ENCODE measurements at regions not wholly inside any gene's neighbourhood (a gene's known extent, or its start where the extent isn't known, plus 50 kb on each side); places are given as distances from the start of the nearest gene placed in this dataset.

- Mint-ChIP-seq H3K4me3 (no peak overlapping the region), H3K27me3 (peaks cover 50% of the 10 kb centered on the region), H3K9me3 (peaks cover 5% of the 10 kb centered on the region), H3K36me3 (ENCODE audit: insufficient read depth) (no peaks in the 10 kb centered on the region), H3K27ac (ENCODE audit: low read depth) (no peak overlapping the region), H3K4me1 (no peaks in the 10 kb centered on the region)
- ATAC-seq (replicated peaks; ENCODE audit: extremely low read depth, poor library complexity, severe bottlenecking) = no peak
- DNase-seq (ENCODE audit: low spot score in 2 of 2) = no peak
These were observed 141.3 kb downstream of the KLHL28 start for GRCh38 chr14:44820230-44820964.

- Mint-ChIP-seq H3K36me3 (ENCODE audit: insufficient read depth) (no peaks in the 10 kb centered on the region), H3K27ac (ENCODE audit: low read depth) (no peak overlapping the region), H3K27me3 (peaks cover 63% of the 10 kb centered on the region), H3K4me1 (no peaks in the 10 kb centered on the region), H3K9me3 (no peaks in the 10 kb centered on the region), H3K4me3 (no peak overlapping the region)
- DNase-seq (ENCODE audit: low spot score in 2 of 2) (no peak), ATAC-seq (replicated peaks; ENCODE audit: extremely low read depth, poor library complexity, severe bottlenecking) (no peak)
These were observed 147.6 kb downstream of the KLHL28 start for GRCh38 chr14:44814196-44814595.

DNA sequence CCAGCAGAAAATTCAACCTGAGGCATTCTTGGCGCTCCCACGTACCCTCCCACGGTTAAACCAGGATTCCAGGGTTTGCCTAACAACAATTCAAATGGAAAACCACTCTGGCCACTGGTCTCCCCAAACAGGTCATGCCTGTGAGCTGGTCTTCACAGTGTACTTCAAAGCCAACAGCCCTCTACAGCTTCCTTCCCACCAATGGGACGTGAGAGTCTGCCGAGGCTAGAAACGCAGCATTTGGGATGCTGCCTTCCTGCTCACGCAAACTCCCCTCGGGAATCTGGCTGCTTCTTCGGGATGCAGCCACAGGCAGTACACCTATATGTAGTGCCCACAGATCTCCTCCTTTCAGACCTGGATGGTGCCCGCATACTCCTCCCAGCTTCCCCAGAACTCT lies 149.1 kb downstream of the KLHL28 start:
- no peaks in the 10 kb centered on the region for H3K4me1 Mint-ChIP-seq
- DNase-seq (ENCODE audit: low spot score in 2 of 2) = no peak
- no peak overlapping the region for H3K4me3 Mint-ChIP-seq
- H3K27ac Mint-ChIP-seq (ENCODE audit: low read depth) = no peak overlapping the region
- ATAC-seq (replicated peaks; ENCODE audit: extremely low read depth, poor library complexity, severe bottlenecking) = no peak
- H3K36me3 Mint-ChIP-seq (ENCODE audit: insufficient read depth) = no peaks in the 10 kb centered on the region
- peaks cover 58% of the 10 kb centered on the region for H3K27me3 Mint-ChIP-seq
- H3K9me3 Mint-ChIP-seq = no peaks in the 10 kb centered on the region

GRCh38 chr14:44804391-44804790 lies 157.4 kb downstream of the KLHL28 start:
- Mint-ChIP-seq H3K4me3 (no peak overlapping the region), H3K9me3 (no peaks in the 10 kb centered on the region), H3K27ac (ENCODE audit: low read depth) (no peak overlapping the region), H3K36me3 (ENCODE audit: insufficient read depth) (no peaks in the 10 kb centered on the region), H3K4me1 (no peaks in the 10 kb centered on the region), H3K27me3 (peaks cover 19% of the 10 kb centered on the region)
- ATAC-seq (replicated peaks; ENCODE audit: extremely low read depth, poor library complexity, severe bottlenecking) = no peak
- DNase-seq (ENCODE audit: low spot score in 2 of 2) = no peak

GRCh38 chr14:44803239-44803905 lies 158.4 kb downstream of the KLHL28 start:
- no peaks in the 10 kb centered on the region for H3K36me3 Mint-ChIP-seq (ENCODE audit: insufficient read depth)
- peaks cover 19% of the 10 kb centered on the region for H3K27me3 Mint-ChIP-seq
- ATAC-seq (replicated peaks; ENCODE audit: extremely low read depth, poor library complexity, severe bottlenecking) = no peak
- DNase-seq (ENCODE audit: low spot score in 2 of 2) = no peak
- no peaks in the 10 kb centered on the region for H3K9me3 Mint-ChIP-seq
- no peaks in the 10 kb centered on the region for H3K4me1 Mint-ChIP-seq
- no peak overlapping the region for H3K27ac Mint-ChIP-seq (ENCODE audit: low read depth)
- H3K4me3 Mint-ChIP-seq = no peak overlapping the region

DNA sequence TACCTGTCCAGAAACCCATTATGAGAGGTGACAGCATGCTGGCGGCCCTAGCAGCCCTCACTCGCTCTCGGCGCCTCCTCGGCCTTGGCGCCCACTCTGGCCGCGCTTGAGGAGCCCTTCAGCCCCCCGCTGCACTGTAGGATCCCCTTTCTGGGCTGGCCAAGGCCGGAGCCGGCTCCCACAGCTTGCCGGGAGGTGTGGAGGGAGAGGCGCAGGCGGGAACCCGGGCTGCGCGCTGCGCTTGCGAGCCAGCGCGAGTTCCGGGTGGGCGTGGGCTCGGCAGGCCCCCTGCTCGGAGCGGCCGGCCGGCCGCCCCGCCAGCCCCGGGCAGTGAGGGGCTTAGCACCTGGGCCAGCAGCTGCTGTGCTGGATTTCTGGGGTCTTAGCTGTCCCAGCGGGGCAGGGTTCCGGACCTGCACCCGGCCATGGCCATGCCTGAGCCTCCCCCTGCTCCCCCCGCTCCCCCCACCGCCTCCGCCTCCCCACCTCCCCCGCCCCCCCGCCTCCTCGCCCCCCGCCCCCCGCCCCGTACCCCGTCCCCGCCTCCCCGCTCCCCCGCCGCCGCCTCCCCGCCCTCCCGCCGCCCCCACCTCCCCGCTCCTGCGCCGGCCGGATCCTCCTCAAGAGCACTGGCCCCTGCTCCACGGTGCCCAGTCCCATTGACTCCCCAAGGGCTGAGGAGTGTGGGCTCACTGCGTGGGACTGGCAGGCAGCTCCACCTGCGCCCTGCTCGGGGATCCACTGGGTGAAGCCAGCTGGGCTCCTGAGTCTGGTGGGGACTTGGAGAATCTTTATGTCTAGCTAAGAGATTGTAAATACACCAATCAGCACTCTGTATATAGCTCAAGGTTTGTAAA lies 163.1 kb downstream of the KLHL28 start:
- Mint-ChIP-seq H3K4me3 (no peak overlapping the region), H3K36me3 (ENCODE audit: insufficient read depth) (no peaks in the 10 kb centered on the region), H3K4me1 (no peaks in the 10 kb centered on the region), H3K9me3 (no peaks in the 10 kb centered on the region), H3K27ac (ENCODE audit: low read depth) (no peak overlapping the region), H3K27me3 (no peaks in the 10 kb centered on the region)
- DNase-seq (ENCODE audit: low spot score in 2 of 2) = no peak
- no peak for ATAC-seq (replicated peaks; ENCODE audit: extremely low read depth, poor library complexity, severe bottlenecking)

DNA sequence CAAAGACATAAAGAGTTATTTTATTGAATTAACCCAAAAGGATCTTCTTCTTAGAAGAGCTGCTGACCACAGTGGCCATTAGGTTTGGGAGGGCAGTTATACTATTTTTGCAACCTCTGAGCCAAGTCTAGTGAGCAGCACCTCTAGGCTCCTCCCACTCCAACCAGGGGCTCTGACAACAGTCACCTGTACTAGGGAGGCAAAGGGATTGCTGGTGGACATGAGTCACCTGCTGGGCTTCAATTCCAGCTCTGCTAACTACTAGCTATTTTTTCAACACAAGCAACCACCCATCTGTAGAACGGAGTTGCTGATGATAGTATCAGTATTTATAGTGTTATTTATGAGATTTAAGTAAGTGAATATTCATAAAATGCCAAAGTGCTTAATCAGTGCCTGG lies 166.0 kb downstream of the KLHL28 start:
- H3K4me1 Mint-ChIP-seq = no peaks in the 10 kb centered on the region
- DNase-seq (ENCODE audit: low spot score in 2 of 2) = no peak
- H3K36me3 Mint-ChIP-seq (ENCODE audit: insufficient read depth) = no peaks in the 10 kb centered on the region
- no peak overlapping the region for H3K27ac Mint-ChIP-seq (ENCODE audit: low read depth)
- no peaks in the 10 kb centered on the region for H3K27me3 Mint-ChIP-seq
- H3K4me3 Mint-ChIP-seq = no peak overlapping the region
- ATAC-seq (replicated peaks; ENCODE audit: extremely low read depth, poor library complexity, severe bottlenecking) = no peak
- no peaks in the 10 kb centered on the region for H3K9me3 Mint-ChIP-seq

DNA sequence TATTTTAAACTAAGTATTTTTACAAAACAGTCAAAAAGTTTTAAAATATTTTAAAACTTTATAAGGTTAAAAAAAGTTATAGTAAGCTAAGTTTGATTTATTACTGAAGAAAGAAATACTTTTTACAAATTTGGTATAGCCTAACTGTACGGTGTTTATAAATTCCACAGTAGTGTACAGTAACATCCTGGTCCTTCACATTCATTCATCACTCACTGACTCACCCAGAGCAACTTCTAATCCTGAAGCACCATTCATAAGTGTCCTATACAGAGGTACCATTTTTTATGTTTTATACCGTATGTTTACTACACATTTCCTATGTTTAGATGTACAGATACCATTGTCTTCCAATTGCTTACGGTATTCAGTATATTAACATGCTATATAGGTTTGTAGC lies 170.0 kb downstream of the KLHL28 start:
- Mint-ChIP-seq H3K36me3 (ENCODE audit: insufficient read depth) (no peaks in the 10 kb centered on the region), H3K27ac (ENCODE audit: low read depth) (no peak overlapping the region), H3K9me3 (no peaks in the 10 kb centered on the region), H3K4me1 (no peaks in the 10 kb centered on the region), H3K27me3 (no peaks in the 10 kb centered on the region), H3K4me3 (no peak overlapping the region)
- ATAC-seq (replicated peaks; ENCODE audit: extremely low read depth, poor library complexity, severe bottlenecking) (no peak), DNase-seq (ENCODE audit: low spot score in 2 of 2) (no peak)

- Mint-ChIP-seq H3K9me3 (no peaks in the 10 kb centered on the region), H3K4me3 (no peak overlapping the region), H3K36me3 (ENCODE audit: insufficient read depth) (no peaks in the 10 kb centered on the region), H3K27me3 (no peaks in the 10 kb centered on the region), H3K4me1 (no peaks in the 10 kb centered on the region), H3K27ac (ENCODE audit: low read depth) (no peak overlapping the region)
- DNase-seq (ENCODE audit: low spot score in 2 of 2) = no peak
- ATAC-seq (replicated peaks; ENCODE audit: extremely low read depth, poor library complexity, severe bottlenecking) = no peak
These were observed 173.1 kb downstream of the KLHL28 start for GRCh38 chr14:44788612-44789011.

- H3K4me1 Mint-ChIP-seq = no peaks in the 10 kb centered on the region
- H3K36me3 Mint-ChIP-seq (ENCODE audit: insufficient read depth) = no peaks in the 10 kb centered on the region
- no peak for DNase-seq (ENCODE audit: low spot score in 2 of 2)
- no peaks in the 10 kb centered on the region for H3K9me3 Mint-ChIP-seq
- peaks cover 14% of the 10 kb centered on the region for H3K27me3 Mint-ChIP-seq
- no peak overlapping the region for H3K4me3 Mint-ChIP-seq
- H3K27ac Mint-ChIP-seq (ENCODE audit: low read depth) = no peak overlapping the region
- ATAC-seq (replicated peaks; ENCODE audit: extremely low read depth, poor library complexity, severe bottlenecking) = no peak
These were observed 176.7 kb downstream of the KLHL28 start for GRCh38 chr14:44785096-44785495.

GRCh38 chr14:44783901-44784300 lies 177.8 kb downstream of the KLHL28 start:
- ATAC-seq (replicated peaks; ENCODE audit: extremely low read depth, poor library complexity, severe bottlenecking) = no peak
- Mint-ChIP-seq H3K27me3 (peaks cover 14% of the 10 kb centered on the region), H3K27ac (ENCODE audit: low read depth) (no peak overlapping the region), H3K9me3 (no peaks in the 10 kb centered on the region), H3K36me3 (ENCODE audit: insufficient read depth) (no peaks in the 10 kb centered on the region), H3K4me3 (no peak overlapping the region), H3K4me1 (no peaks in the 10 kb centered on the region)
- DNase-seq (ENCODE audit: low spot score in 2 of 2) = no peak

GRCh38 chr14:44782775-44783238 lies 178.9 kb downstream of the KLHL28 start:
- Mint-ChIP-seq H3K4me3 (no peak overlapping the region), H3K9me3 (no peaks in the 10 kb centered on the region), H3K4me1 (no peaks in the 10 kb centered on the region), H3K27me3 (peaks cover 14% of the 10 kb centered on the region), H3K27ac (ENCODE audit: low read depth) (no peak overlapping the region), H3K36me3 (ENCODE audit: insufficient read depth) (no peaks in the 10 kb centered on the region)
- ATAC-seq (replicated peaks; ENCODE audit: extremely low read depth, poor library complexity, severe bottlenecking) (no peak), DNase-seq (ENCODE audit: low spot score in 2 of 2) (no peak)
